Islet of Langerhans (tissue), 1 donor: ENCODE measurements at regions not wholly inside any gene's neighbourhood (a gene's known extent, or its start where the extent isn't known, plus 50 kb on each side); places are given as distances from the start of the nearest gene placed in this dataset.
"Not testable (repeated sequence)": the region's sequence is repeated elsewhere in the genome, so short reads cannot be mapped to it uniquely, and the experiment has no call there.

ENCODE experiments used
- FAIRE-seq: peaks from one replicate; lab custom pipeline; 2011; peaks lifted over from hg19 to GRCh38; lab: Jason Lieb, UNC

DNA sequence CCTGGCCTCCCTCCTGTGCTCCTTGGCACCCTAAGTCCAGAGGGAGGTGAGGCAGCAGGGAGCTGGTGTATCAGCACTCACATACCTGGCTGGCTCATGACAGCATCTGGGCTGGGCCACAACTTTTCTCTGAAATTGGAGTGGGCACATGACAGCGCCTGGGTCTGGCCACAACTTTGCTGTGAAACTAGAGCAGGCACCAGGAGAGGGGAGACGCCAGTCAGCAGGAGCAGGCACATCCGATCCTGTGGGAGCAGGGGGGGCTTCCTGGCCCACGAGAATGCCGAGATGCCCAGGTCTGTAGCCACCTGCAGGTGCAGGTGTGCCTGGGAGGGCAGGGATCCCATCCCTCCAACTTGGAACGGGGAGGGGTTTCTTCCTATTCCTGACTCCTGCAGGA lies 69.7 kb upstream of the PPP3CA start:
- no peak for FAIRE-seq

GRCh38 chr4:101415962-101416361 lies 68.6 kb upstream of the PPP3CA start:
- FAIRE-seq: no peak

DNA sequence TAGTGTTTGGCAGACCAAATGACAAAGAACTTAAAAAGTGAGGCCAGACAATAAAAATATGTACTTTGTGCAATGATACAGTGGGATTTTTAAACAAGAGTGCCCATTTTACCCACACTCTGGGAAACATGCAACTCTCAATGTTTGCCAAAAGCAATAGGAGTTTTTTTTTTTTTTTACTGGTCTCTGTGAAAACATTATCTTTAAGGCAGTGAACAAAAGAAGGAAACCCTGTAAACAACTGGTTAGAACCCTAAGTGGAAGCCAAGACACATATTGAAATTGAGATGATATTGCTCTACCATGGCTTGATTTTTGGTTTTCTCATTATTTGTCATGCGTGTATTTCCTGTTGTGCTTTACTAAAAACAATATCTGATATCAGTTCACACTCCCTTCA lies 67.2 kb upstream of the PPP3CA start:
- FAIRE-seq: no peak

DNA sequence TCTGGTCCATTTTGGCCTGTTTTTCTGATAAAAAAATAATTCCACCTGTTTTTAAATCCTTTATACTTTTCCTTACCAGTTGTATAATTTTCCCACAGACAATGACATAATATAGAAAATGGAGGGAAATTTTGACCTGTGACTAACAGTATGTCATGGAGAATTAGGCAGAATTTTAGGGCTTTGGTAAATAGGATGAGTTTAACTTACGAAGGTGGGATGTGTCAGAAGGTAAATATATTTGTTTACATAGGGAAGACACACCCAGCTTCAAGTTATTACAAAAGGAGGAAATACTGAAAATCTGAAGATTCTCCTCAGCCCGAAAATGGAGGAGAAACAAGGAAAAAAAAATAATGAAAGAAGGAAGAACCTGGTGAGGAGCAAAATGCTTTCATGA lies 64.6 kb upstream of the PPP3CA start:
- FAIRE-seq: no peak

DNA sequence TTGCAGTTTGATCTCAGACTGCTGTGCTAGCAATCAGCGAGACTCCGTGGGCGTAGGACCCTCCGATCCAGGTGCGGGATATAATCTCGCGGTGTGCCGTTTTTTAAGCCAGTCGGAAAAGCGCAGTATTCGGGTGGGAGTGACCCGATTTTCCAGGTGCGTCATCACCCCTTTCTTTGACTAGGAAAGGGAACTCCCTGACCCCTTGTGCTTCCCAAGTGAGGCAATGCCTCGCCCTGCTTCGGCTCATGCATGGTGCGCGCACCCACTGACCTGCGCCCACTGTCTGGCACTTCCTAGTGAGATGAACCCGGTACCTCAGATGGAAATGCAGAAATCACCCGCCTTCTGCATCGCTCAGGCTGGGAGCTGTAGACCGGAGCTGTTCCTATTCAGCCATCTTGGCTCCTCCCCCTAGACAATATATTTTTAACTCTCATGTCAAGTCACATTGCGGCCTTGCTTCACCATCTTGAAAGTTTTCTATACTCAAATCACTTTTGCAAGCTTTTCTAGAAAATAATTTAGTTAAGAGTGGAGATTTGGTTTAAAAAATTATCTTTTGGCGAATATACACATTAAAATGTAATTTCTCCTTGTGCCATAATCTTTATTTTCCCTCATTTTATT lies 64.1 kb upstream of the PPP3CA start:
- FAIRE-seq: not testable (repeated sequence)

GRCh38 chr4:101400096-101400495 lies 52.8 kb upstream of the PPP3CA start:
- no peak for FAIRE-seq

DNA sequence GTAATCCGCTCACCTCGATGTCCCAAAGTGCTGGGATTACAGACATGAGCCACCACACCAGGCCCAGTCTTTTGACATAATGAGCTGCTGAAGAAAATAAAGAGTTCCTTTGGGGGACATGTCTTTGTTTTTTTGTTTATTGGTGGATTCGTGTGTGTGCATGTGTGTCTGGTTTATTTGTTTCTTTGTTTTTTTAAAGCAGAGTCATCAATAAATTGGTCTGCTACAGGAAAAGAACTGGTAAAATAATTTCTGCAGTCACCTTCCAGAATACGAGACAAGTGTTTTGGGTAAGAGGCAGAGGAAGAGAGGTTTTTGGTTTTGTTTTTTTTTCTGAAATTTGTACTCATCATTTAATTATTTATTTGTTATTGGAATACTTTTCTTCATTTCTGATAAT lies 51.5 kb upstream of the PPP3CA start:
- no peak for FAIRE-seq
